Body of pancreas (tissue), 4 donors: ENCODE measurements at regions not wholly inside any gene's neighbourhood (a gene's known extent, or its start where the extent isn't known, plus 50 kb on each side); places are given as distances from the start of the nearest gene placed in this dataset.

Experiments used
- POLR2A ChIP-seq, 3 donors: fragments of 450-650 bp; IDR thresholded peaks; one replicate each; pipeline ENCODE4 v1.6.1; 2016; ENCODE audit warnings: antibody characterized with exemption in 3 of 3, mild to moderate bottlenecking in 2 of 3
- TF ChIP-seq, protein P1 (sequence below), 7 experiments: fragments of 450-650 bp in 4 of 7; fragments of 200-600 bp in 3 of 7; sonication (generic) in 3 of 7; IDR thresholded peaks; one replicate each; pipeline ENCODE4 v1.5.1; 2016 to 2019; ENCODE audit warnings: antibody characterized with exemption in 7 of 7

- TF ChIP-seq, protein P1, sequence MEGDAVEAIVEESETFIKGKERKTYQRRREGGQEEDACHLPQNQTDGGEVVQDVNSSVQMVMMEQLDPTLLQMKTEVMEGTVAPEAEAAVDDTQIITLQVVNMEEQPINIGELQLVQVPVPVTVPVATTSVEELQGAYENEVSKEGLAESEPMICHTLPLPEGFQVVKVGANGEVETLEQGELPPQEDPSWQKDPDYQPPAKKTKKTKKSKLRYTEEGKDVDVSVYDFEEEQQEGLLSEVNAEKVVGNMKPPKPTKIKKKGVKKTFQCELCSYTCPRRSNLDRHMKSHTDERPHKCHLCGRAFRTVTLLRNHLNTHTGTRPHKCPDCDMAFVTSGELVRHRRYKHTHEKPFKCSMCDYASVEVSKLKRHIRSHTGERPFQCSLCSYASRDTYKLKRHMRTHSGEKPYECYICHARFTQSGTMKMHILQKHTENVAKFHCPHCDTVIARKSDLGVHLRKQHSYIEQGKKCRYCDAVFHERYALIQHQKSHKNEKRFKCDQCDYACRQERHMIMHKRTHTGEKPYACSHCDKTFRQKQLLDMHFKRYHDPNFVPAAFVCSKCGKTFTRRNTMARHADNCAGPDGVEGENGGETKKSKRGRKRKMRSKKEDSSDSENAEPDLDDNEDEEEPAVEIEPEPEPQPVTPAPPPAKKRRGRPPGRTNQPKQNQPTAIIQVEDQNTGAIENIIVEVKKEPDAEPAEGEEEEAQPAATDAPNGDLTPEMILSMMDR (IDR thresholded peaks at IDR 0.05) = no peak
- TF ChIP-seq POLR2A (IDR thresholded peaks at IDR 0.05) = no peak
Observed at GRCh38 chr2:144822966-144823365, 303.0 kb upstream of the ZEB2 start.
